ENCODE measurements at regions not wholly inside any gene's neighbourhood (a gene's known extent, or its start where the extent isn't known, plus 50 kb on each side); places are given as distances from the start of the nearest gene placed in this dataset.

GRCh38 chr6:51552435-51552834, 535.0 kb downstream of the PKHD1 start:
- no peak for DNase-seq

GRCh38 chr6:51553246-51554015, 534.0 kb downstream of the PKHD1 start:
- DNase-seq, result no peak

GRCh38 chr6:51554029-51554428, 533.4 kb downstream of the PKHD1 start:
- no peak for DNase-seq

- no peak for DNase-seq
Observed at GRCh38 chr6:51559059-51559458, 528.4 kb downstream of the PKHD1 start.

- no peak for DNase-seq
Observed at GRCh38 chr6:51562198-51562597, 525.2 kb downstream of the PKHD1 start.

Small RNAs in the stretch of these regions (small RNA-seq; reads per million reads assigned to genes)
- 0.14 reads per million for gene RF00572 (ENCODE audit: low replicate concordance)
